OCI-LY7 (cell line): ENCODE measurements at regions not wholly inside any gene's neighbourhood (a gene's known extent, or its start where the extent isn't known, plus 50 kb on each side); places are given as distances from the start of the nearest gene placed in this dataset.

Experiments used
- BruUV-seq: library from RNA; stranded (reverse); fragments of 400-500 nt; replicated peaks from 2 replicates; lab custom pipeline; 2021; lab: Mats Ljungman, UMichigan
- CTCF ChIA-PET: fragments of 300-600 bp; sonication (Branson Sonifier 250); formaldehyde crosslinking; loops from one replicate; lab custom pipeline; 2022; ENCODE audit warnings: antibody characterized with exemption; ENCODE audit not compliant: unreplicated experiment; lab: Charles Lee
- POLR2A ChIA-PET: fragments of 300-600 bp; sonication (Branson Sonifier 250); formaldehyde crosslinking; loops from one replicate; lab custom pipeline; 2022; ENCODE audit warnings: antibody characterized with exemption; lab: Charles Lee
- DNase-seq: peaks from one replicate; pipeline ENCODE4 v3.0.0-alpha.2; 2015; ENCODE audit warnings: low spot score
- H2AFZ ChIP-seq: fragments of 200-600 bp; sonication (generic), shearing (Covaris generic); 2 replicates; pipeline ENCODE4 v1.6.1; 2014; ENCODE audit warnings: mild to moderate bottlenecking, antibody characterized with exemption, low read length, moderate library complexity
- H3K27ac ChIP-seq: fragments of 200-600 bp; sonication (generic); 2 replicates; pipeline ENCODE4 v1.5.1; 2014; ENCODE audit warnings: mixed run types, low read depth, mild to moderate bottlenecking, moderate library complexity, low read length, inconsistent platforms; ENCODE audit not compliant: poor library complexity, severe bottlenecking
- H3K36me3 ChIP-seq: fragments of 200-600 bp; sonication (generic); 2 replicates; pipeline ENCODE4 v1.6.1; 2014; ENCODE audit warnings: mild to moderate bottlenecking, antibody characterized with exemption, low read length, moderate library complexity, mixed read lengths; ENCODE audit not compliant: insufficient read depth
- H3K4me1 ChIP-seq: fragments of 200-600 bp; sonication (generic); 2 replicates; pipeline ENCODE4 v1.5.1; 2014; ENCODE audit warnings: mild to moderate bottlenecking, low read length; ENCODE audit not compliant: insufficient read depth, poor library complexity, severe bottlenecking
- H3K4me2 ChIP-seq: fragments of 200-600 bp; sonication (generic); 2 replicates; pipeline ENCODE4 v1.6.1; 2014; ENCODE audit warnings: mild to moderate bottlenecking, low read length
- H3K4me3 ChIP-seq: fragments of 200-600 bp; sonication (generic); 2 replicates; pipeline ENCODE4 v1.5.1; 2014; ENCODE audit warnings: mild to moderate bottlenecking, low read depth, low read length; ENCODE audit not compliant: poor library complexity, severe bottlenecking
- H3K79me2 ChIP-seq: fragments of 200-600 bp; sonication (generic); 2 replicates; pipeline ENCODE4 v1.6.1; 2016; ENCODE audit warnings: low read depth, mild to moderate bottlenecking, low read length, moderate library complexity, mixed read lengths; ENCODE audit not compliant: insufficient read depth
- H3K9me2 ChIP-seq: fragments of 200-600 bp; sonication (generic); 2 replicates; pipeline ENCODE4 v1.6.1; 2016; ENCODE audit warnings: mild to moderate bottlenecking, low read length, mixed read lengths; ENCODE audit not compliant: insufficient read depth
- H3K9me3 ChIP-seq: fragments of 200-600 bp; sonication (generic); 2 replicates; pipeline ENCODE4 v1.6.1; 2014; ENCODE audit warnings: mild to moderate bottlenecking, mixed run types, low read length, mixed read lengths
- H4K20me1 ChIP-seq: fragments of 200-600 bp; sonication (generic); 2 replicates; pipeline ENCODE4 v1.6.1; 2014; ENCODE audit warnings: mild to moderate bottlenecking, antibody characterized with exemption, low read length, moderate library complexity, mixed read lengths; ENCODE audit not compliant: insufficient read depth
- CTCF ChIP-seq: fragments of 200-600 bp; sonication (generic); conservative IDR thresholded peaks from 2 replicates; pipeline ENCODE4 v1.5.1; 2014; ENCODE audit warnings: mild to moderate bottlenecking, antibody characterized with exemption, low read length, moderate library complexity, mixed read lengths
- EZH2phosphoT487 ChIP-seq: fragments of 200-600 bp; sonication (generic); IDR thresholded peaks from 2 replicates; pipeline ENCODE4 v1.6.1; 2018; ENCODE audit warnings: low read depth, borderline replicate concordance, mild to moderate bottlenecking, mixed run types, antibody characterized with exemption, low read length, moderate library complexity, mixed read lengths
- intact Hi-C: fragments of 100-400 bp; cut with micrococcal nuclease; formaldehyde crosslinking; loops from one replicate; pipeline ENCODE4 v1.10.0; 2022; ENCODE audit not compliant: unreplicated experiment

GRCh38 chr7:124456286-124456685 is 309.3 kb downstream of the GPR37 start:
- intact Hi-C loops: no loop called here
- no peaks in the 10 kb centered on the region for H3K79me2 ChIP-seq
- no peak overlapping the region for H2AFZ ChIP-seq
- no peaks in the 10 kb centered on the region for H3K9me2 ChIP-seq
- H3K27ac ChIP-seq: no peak overlapping the region
- ChIA-PET CTCF (no interaction called here), POLR2A (no interaction called here)
- H3K4me3 ChIP-seq: no peak overlapping the region
- H4K20me1 ChIP-seq: no peaks in the 10 kb centered on the region
- H3K4me1 ChIP-seq: no peaks in the 10 kb centered on the region
- no peaks in the 10 kb centered on the region for H3K36me3 ChIP-seq
- BruUV-seq: no TSS peak
- no peak for DNase-seq
- no peak overlapping the region for H3K4me2 ChIP-seq
- TF ChIP-seq EZH2phosphoT487 (no peak), CTCF (no peak)
- no peaks in the 10 kb centered on the region for H3K9me3 ChIP-seq

DNA sequence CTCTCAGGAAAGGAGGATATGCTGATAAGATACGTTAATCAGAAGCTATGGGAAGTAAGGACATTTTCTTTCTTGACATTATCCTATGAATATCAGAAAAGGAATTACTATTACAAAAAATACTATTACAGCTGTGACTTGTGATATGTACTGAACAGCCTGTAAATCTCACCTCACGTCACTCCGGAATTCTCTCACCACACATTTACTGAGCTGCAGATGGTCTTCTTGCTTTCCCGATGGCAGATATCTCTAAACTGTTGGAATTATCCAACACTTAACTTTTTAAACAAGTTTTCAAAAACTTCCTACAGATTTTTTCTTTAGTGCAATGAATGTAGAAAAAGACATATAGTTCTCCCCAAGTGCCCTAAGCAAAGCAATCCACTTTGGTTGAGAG is 313.4 kb downstream of the GPR37 start:
- POLR2A ChIA-PET: interaction anchor here (0.5 to 0.6 kb wide), 2 partner anchors 275 to 434 kb away, joined by 3 to 4 read pairs; no protein-coding TSS in a partner anchor
- DNase-seq: no peak
- Histone ChIP-seq H4K20me1 (no peaks in the 10 kb centered on the region), H2AFZ (no peak overlapping the region), H3K9me2 (no peaks in the 10 kb centered on the region), H3K79me2 (no peaks in the 10 kb centered on the region), H3K4me2 (no peak overlapping the region), H3K36me3 (no peaks in the 10 kb centered on the region), H3K27ac (no peak overlapping the region), H3K4me1 (no peaks in the 10 kb centered on the region), H3K4me3 (no peak overlapping the region), H3K9me3 (no peaks in the 10 kb centered on the region)
- TF ChIP-seq EZH2phosphoT487: no peak
- TF ChIP-seq CTCF: no peak
- no TSS peak for BruUV-seq
- intact Hi-C loops: no loop called here
- CTCF ChIA-PET: no interaction called here

- Histone ChIP-seq H3K4me2 (no peak overlapping the region), H3K79me2 (no peaks in the 10 kb centered on the region), H3K9me2 (no peaks in the 10 kb centered on the region), H3K4me3 (no peak overlapping the region), H3K9me3 (no peaks in the 10 kb centered on the region), H3K36me3 (no peaks in the 10 kb centered on the region), H2AFZ (no peak overlapping the region), H3K27ac (no peak overlapping the region), H4K20me1 (no peaks in the 10 kb centered on the region), H3K4me1 (no peaks in the 10 kb centered on the region)
- DNase-seq: no peak
- no peak for TF ChIP-seq CTCF
- TF ChIP-seq EZH2phosphoT487: no peak
- POLR2A ChIA-PET: interaction anchor here (0.6 kb wide), 1 partner anchor 1436 kb away, joined by 4 read pairs; no protein-coding TSS in a partner anchor
- CTCF ChIA-PET: no interaction called here
- intact Hi-C loops: no loop called here
- no TSS peak for BruUV-seq
Observed at GRCh38 chr7:124449896-124450295, 315.7 kb downstream of the GPR37 start.
